ENCODE measurements at regions not wholly inside any gene's neighbourhood (a gene's known extent, or its start where the extent isn't known, plus 50 kb on each side); places are given as distances from the start of the nearest gene placed in this dataset.

- DNase-seq (ENCODE audit: low spot score): no peak
- TF ChIP-seq, protein P1, sequence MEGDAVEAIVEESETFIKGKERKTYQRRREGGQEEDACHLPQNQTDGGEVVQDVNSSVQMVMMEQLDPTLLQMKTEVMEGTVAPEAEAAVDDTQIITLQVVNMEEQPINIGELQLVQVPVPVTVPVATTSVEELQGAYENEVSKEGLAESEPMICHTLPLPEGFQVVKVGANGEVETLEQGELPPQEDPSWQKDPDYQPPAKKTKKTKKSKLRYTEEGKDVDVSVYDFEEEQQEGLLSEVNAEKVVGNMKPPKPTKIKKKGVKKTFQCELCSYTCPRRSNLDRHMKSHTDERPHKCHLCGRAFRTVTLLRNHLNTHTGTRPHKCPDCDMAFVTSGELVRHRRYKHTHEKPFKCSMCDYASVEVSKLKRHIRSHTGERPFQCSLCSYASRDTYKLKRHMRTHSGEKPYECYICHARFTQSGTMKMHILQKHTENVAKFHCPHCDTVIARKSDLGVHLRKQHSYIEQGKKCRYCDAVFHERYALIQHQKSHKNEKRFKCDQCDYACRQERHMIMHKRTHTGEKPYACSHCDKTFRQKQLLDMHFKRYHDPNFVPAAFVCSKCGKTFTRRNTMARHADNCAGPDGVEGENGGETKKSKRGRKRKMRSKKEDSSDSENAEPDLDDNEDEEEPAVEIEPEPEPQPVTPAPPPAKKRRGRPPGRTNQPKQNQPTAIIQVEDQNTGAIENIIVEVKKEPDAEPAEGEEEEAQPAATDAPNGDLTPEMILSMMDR (IDR thresholded peaks at IDR 0.05): no peak
- ATAC-seq (ENCODE audit: low FRiP score): no peak
Measured at GRCh38 chr22:46089426-46090035, 60.8 kb upstream of the PPARA start.

DNA sequence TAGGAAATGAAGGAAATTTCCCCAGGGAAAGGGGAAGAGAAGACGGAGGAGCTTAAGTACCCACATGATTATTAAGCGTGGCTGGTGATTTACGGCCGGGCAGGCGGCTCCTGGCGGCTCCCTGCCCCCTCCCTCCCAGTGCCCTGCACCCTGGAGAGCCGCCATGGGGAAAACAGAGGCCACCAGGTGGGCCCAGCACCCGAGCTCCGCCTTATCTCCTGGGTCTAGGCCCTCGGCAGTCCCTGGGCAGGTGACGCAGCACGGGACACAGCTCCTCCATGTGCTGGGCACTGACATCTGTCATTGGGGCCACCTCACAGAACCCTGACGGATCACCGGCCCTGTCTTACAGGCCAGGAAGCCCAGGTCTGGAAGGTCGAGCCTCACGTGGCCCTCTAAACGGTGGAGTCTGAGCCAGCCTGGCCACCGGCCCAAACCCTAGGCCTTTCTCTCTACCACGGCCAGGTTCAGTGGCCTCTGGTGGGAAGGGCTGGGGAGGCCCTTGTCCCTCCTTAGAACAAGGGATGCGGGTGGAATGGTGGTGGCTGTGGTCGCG, 60.2 kb upstream of the PPARA start:
- DNase-seq (ENCODE audit: low spot score): no peak
- TF ChIP-seq, protein P1 (IDR thresholded peaks at IDR 0.05): no peak
- ATAC-seq (ENCODE audit: low FRiP score): no peak

DNA sequence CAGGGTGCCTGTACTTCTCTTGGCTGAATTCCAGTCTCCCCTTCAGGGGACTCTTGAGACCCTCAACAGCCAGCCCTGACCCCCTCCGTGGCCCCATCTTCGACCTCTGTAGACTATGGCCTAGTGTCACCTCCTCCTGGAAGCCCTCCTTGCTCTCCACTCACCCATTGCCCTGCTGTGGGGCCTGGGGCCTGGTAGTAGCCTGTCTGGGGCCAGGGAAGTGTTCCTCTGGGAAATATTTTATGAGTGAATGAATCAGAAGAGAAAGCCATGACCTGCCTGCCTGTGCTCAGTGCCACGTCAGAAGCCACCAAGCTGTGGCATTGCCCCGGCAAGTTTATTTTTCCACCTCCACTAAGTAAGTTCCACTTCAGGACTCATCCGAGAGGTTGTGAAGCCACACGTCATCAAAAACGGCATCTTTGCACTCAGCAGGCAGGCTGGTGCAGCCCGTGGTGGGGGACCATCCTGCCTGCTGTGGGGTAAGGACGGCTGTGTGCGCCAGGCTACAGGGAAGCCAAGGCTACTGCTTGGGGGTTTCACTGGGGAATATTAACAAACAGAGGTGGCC, 59.6 kb upstream of the PPARA start:
- TF ChIP-seq, protein P1 (IDR thresholded peaks at IDR 0.05): no peak
- DNase-seq (ENCODE audit: low spot score) (no peak), ATAC-seq (ENCODE audit: low FRiP score) (no peak)

DNA sequence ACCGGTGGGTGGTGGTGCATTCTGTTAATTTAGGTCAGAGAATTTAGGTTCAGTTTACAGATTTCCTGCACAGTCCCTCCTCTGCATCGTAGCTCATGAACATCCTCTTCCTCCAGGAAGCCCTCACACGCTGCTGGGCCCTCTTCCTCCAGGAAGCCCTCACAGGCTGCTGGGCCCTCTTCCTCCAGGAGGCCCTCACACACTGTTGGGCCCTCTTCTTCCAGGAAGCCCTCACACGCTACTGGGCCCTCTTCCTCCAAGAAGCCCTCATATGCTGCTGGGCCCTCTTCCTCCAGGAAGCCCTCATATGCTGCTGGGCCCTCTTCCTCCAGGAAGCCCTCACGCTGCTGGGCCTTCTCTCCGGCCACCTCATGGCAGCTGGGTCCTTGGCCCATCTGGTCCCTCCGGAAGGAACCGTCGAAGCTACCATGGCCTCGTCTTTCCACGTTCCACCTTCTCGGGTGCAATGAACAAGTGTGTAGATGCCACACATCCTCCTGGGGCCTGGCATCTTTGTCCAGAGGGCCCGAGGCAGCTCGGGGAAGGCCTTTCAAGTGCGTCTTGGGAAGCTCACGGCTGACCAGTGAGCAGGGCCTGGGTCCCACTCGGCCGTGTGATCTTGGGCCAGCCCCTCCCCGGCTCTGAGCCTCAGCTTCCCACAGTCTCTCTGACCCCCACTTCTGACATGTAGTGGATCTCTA, 58.9 kb upstream of the PPARA start:
- no peak for DNase-seq (ENCODE audit: low spot score)
- TF ChIP-seq, protein P1 (IDR thresholded peaks at IDR 0.05): no peak
- no peak for ATAC-seq (ENCODE audit: low FRiP score)

DNA sequence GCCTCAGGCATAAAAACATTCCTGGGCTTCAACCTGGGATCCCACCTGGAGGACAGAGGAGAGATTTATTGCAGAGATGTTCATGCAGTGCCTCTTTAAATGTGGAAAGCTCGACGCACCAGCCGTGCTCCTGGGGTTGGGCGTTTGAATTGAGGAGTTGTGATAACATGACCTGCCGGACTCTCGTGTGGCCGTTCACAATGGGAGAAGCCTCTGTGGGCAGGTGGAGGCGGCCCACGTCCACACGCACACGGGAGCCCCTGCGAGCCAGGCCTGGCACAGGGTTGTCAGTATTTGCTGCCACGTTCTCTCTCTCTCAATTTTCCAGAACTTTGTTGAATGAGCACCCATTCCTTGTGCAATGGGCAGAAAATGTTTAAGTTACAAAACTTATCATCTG, 58.3 kb upstream of the PPARA start:
- no peak for ATAC-seq (ENCODE audit: low FRiP score)
- TF ChIP-seq, protein P1 (IDR thresholded peaks at IDR 0.05): no peak
- DNase-seq (ENCODE audit: low spot score): no peak

DNA sequence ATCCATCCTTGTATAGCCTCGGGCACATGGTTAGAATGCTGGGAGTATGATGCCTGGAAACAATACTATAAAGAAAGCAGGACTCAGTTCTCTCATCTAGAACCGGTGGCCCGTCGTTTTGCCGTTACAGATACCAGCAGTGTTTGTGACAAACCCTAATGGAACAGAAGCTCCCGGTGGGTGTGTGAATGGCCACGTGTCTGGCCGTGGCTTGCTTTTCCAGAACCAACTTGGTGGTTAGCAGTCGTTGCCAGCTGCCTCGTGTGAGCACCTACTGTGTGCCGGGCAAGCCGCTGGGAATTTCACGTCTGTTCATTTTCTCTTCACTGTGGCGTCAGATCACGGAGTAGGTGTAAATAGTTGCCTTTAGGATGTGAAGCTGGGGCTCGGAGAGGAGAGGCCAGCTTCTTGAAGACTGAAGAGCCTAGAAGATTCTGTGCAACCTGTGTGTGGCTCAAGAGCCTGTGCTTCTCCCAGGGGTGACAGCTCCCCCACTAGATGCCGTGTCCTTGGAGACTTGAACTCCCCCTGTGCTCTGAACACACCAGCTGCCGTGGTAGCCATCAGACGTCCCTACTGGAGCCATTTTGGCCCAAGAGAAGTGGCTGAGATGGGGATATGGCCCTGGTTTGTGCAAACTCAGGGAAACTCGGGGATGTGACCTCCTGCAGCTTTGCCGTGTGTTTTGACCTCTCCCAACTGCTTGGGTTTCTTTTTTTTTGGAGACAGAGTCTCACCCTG, 57.5 kb upstream of the PPARA start:
- DNase-seq (ENCODE audit: low spot score) (no peak), ATAC-seq (ENCODE audit: low FRiP score) (no peak)
- TF ChIP-seq, protein P1 (IDR thresholded peaks at IDR 0.05): no peak
